B cell (primary cell): ENCODE measurements at regions not wholly inside any gene's neighbourhood (a gene's known extent, or its start where the extent isn't known, plus 50 kb on each side); places are given as distances from the start of the nearest gene placed in this dataset.

Experiments
- CTCF ChIP-seq: fragments of 200-600 bp; IDR thresholded peaks from one replicate; pipeline ENCODE4 v1.8.0; 2022; ENCODE audit warnings: antibody characterized with exemption, mild to moderate bottlenecking
- EZH2 ChIP-seq: IDR thresholded peaks from 2 replicates; pipeline ENCODE4 v1.6.1; 2012; ENCODE audit warnings: borderline replicate concordance, low read depth, mild to moderate bottlenecking, moderate library complexity, low read length; ENCODE audit not compliant: insufficient read depth, poor library complexity, severe bottlenecking

GRCh38 chr6:134117409-134117808 lies 65.0 kb upstream of the SLC2A12 start:
- TF ChIP-seq CTCF (no peak), EZH2 (no peak)
